Vagina (tissue), 2 donors: ENCODE measurements at regions not wholly inside any gene's neighbourhood (a gene's known extent, or its start where the extent isn't known, plus 50 kb on each side); places are given as distances from the start of the nearest gene placed in this dataset.

ENCODE experiments used
- CTCF ChIP-seq, 3 experiments: fragments of 450-650 bp in 2 of 3; fragments of 200-600 bp in 1 of 3; sonication (generic) in 1 of 3; IDR thresholded peaks; one replicate each; pipeline ENCODE4 v1.5.1; 2017 to 2019; ENCODE audit warnings: antibody characterized with exemption in 3 of 3, mild to moderate bottlenecking in 2 of 3, moderate library complexity in 2 of 3
- POLR2A ChIP-seq, 2 donors: fragments of 450-650 bp; IDR thresholded peaks; one replicate each; pipeline ENCODE4 v1.6.1; 2017; ENCODE audit warnings: antibody characterized with exemption in 2 of 2, mild to moderate bottlenecking in 2 of 2, moderate library complexity in 2 of 2
- POLR2AphosphoS5 ChIP-seq, 2 donors: sonication (generic); formaldehyde crosslinking; IDR thresholded peaks; one replicate each; pipeline ENCODE4 v1.9.0; 2017; ENCODE audit warnings: antibody characterized with exemption in 2 of 2, mild to moderate bottlenecking in 2 of 2, low read depth in 1 of 2; ENCODE audit not compliant: insufficient read depth in 1 of 2

- TF ChIP-seq POLR2A (IDR thresholded peaks at IDR 0.05) (no peak), CTCF (IDR thresholded peaks at IDR 0.05) (no peak), POLR2AphosphoS5 (IDR thresholded peaks at IDR 0.05; ENCODE audit: insufficient read depth in 1 of 2, low read depth in 1 of 2) (no peak)
These were observed 107.7 kb downstream of the COPS8 start for GRCh38 chr2:237193436-237193835.
